Thyroid gland (tissue), 4 donors: ENCODE measurements at regions not wholly inside any gene's neighbourhood (a gene's known extent, or its start where the extent isn't known, plus 50 kb on each side); places are given as distances from the start of the nearest gene placed in this dataset.

Source experiments
- POLR2A ChIP-seq, 2 donors: fragments of 450-650 bp; IDR thresholded peaks; one replicate each; pipeline ENCODE4 v1.6.1; 2017; ENCODE audit warnings: antibody characterized with exemption in 2 of 2, mild to moderate bottlenecking in 2 of 2, moderate library complexity in 1 of 2
- TF ChIP-seq, protein P1 (sequence below), 6 experiments: fragments of 200-600 bp in 3 of 6; fragments of 450-650 bp in 3 of 6; sonication (generic) in 3 of 6; IDR thresholded peaks; one replicate each; pipeline ENCODE4 v1.5.1; 2016 to 2019; ENCODE audit warnings: antibody characterized with exemption in 6 of 6, mild to moderate bottlenecking in 2 of 6, inconsistent platforms in 1 of 6, moderate library complexity in 1 of 6

DNA sequence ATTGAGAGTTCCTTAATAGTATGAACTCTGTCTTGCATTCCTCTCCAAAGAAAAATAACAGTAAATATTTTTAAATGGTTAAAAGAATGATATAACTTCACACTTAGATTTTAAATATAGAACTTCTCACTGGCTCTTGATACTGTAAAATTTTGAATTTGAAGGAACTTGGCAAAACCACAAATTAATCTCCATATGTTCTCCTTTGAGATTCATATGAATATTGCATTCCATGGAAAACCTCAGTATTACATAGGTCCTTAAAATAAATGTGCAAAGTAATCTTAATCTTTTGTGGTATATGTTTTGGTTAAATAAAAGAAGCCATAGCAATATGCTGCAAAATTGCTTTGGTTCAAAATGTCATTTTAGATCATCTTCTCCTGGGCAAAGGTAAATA lies 1137.6 kb upstream of the LRRTM3 start:
- TF ChIP-seq, protein P1, sequence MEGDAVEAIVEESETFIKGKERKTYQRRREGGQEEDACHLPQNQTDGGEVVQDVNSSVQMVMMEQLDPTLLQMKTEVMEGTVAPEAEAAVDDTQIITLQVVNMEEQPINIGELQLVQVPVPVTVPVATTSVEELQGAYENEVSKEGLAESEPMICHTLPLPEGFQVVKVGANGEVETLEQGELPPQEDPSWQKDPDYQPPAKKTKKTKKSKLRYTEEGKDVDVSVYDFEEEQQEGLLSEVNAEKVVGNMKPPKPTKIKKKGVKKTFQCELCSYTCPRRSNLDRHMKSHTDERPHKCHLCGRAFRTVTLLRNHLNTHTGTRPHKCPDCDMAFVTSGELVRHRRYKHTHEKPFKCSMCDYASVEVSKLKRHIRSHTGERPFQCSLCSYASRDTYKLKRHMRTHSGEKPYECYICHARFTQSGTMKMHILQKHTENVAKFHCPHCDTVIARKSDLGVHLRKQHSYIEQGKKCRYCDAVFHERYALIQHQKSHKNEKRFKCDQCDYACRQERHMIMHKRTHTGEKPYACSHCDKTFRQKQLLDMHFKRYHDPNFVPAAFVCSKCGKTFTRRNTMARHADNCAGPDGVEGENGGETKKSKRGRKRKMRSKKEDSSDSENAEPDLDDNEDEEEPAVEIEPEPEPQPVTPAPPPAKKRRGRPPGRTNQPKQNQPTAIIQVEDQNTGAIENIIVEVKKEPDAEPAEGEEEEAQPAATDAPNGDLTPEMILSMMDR (IDR thresholded peaks at IDR 0.05), result no peak
- no peak for TF ChIP-seq POLR2A (IDR thresholded peaks at IDR 0.05)
